ENCODE measurements at regions not wholly inside any gene's neighbourhood (a gene's known extent, or its start where the extent isn't known, plus 50 kb on each side); places are given as distances from the start of the nearest gene placed in this dataset.

- TF ChIP-seq CTCF (IDR thresholded peaks at IDR 0.05; ENCODE audit: low read depth, low read length) (no peak), EZH2phosphoT487 (IDR thresholded peaks at IDR 0.05; ENCODE audit: low read depth) (no peak)
Observed at GRCh38 chr2:393711-394696, 106.1 kb upstream of the ALKAL2 start.

All from OCI-LY3 (cell line).